ENCODE measurements at regions not wholly inside any gene's neighbourhood (a gene's known extent, or its start where the extent isn't known, plus 50 kb on each side); places are given as distances from the start of the nearest gene placed in this dataset.

- H3K27ac ChIP-seq (ENCODE audit: insufficient read depth, low read length, poor library complexity, severe bottlenecking): no peak overlapping the region
- DNase-seq: no peak
Observed at GRCh38 chr13:74907788-74908187, 574.2 kb downstream of the TBC1D4 start.

GRCh38 chr13:74904556-74904955, 577.4 kb downstream of the TBC1D4 start:
- DNase-seq: no peak

More at GRCh38 chr13:74907788-74908187, 574.2 kb downstream of the TBC1D4 start:
- Histone ChIP-seq H3K36me3 (ENCODE audit: control insufficient read depth, insufficient read depth, low read length) (no peaks in the 10 kb centered on the region), H3K27me3 (replicated peaks; ENCODE audit: control insufficient read depth, insufficient read depth, low read length, poor library complexity, severe bottlenecking) (no peaks in the 10 kb centered on the region), H3K4me1 (ENCODE audit: control insufficient read depth, insufficient read depth, low read length, poor library complexity, severe bottlenecking) (no peaks in the 10 kb centered on the region), H3K9me3 (ENCODE audit: control insufficient read depth, low read length) (no peaks in the 10 kb centered on the region), H3K4me3 (ENCODE audit: insufficient read depth, low read depth, low read length, poor library complexity, severe bottlenecking) (no peak overlapping the region)

GRCh38 chr13:74895042-74895796, 586.8 kb downstream of the TBC1D4 start:
- DNase-seq: no peak
- H3K9me3 ChIP-seq (ENCODE audit: control insufficient read depth, low read length): no peaks in the 10 kb centered on the region
- H3K36me3 ChIP-seq (ENCODE audit: control insufficient read depth, insufficient read depth, low read length): no peaks in the 10 kb centered on the region
- no peaks in the 10 kb centered on the region for H3K27me3 ChIP-seq (replicated peaks; ENCODE audit: control insufficient read depth, insufficient read depth, low read length, poor library complexity, severe bottlenecking)
- no peaks in the 10 kb centered on the region for H3K4me1 ChIP-seq (ENCODE audit: control insufficient read depth, insufficient read depth, low read length, poor library complexity, severe bottlenecking)
- no peak overlapping the region for H3K4me3 ChIP-seq (ENCODE audit: insufficient read depth, low read depth, low read length, poor library complexity, severe bottlenecking)
- no peak overlapping the region for H3K27ac ChIP-seq (ENCODE audit: insufficient read depth, low read length, poor library complexity, severe bottlenecking)

More at GRCh38 chr13:74904556-74904955, 577.4 kb downstream of the TBC1D4 start:
- Histone ChIP-seq H3K4me3 (ENCODE audit: insufficient read depth, low read depth, low read length, poor library complexity, severe bottlenecking) (no peak overlapping the region), H3K27ac (ENCODE audit: insufficient read depth, low read length, poor library complexity, severe bottlenecking) (no peak overlapping the region), H3K4me1 (ENCODE audit: control insufficient read depth, insufficient read depth, low read length, poor library complexity, severe bottlenecking) (no peaks in the 10 kb centered on the region), H3K27me3 (replicated peaks; ENCODE audit: control insufficient read depth, insufficient read depth, low read length, poor library complexity, severe bottlenecking) (no peaks in the 10 kb centered on the region), H3K36me3 (ENCODE audit: control insufficient read depth, insufficient read depth, low read length) (no peaks in the 10 kb centered on the region), H3K9me3 (ENCODE audit: control insufficient read depth, low read length) (no peaks in the 10 kb centered on the region)

- H3K4me1 ChIP-seq (ENCODE audit: control insufficient read depth, insufficient read depth, low read length, poor library complexity, severe bottlenecking): no peaks in the 10 kb centered on the region
- no peaks in the 10 kb centered on the region for H3K36me3 ChIP-seq (ENCODE audit: control insufficient read depth, insufficient read depth, low read length)
- no peak overlapping the region for H3K27ac ChIP-seq (ENCODE audit: insufficient read depth, low read length, poor library complexity, severe bottlenecking)
- H3K9me3 ChIP-seq (ENCODE audit: control insufficient read depth, low read length): no peaks in the 10 kb centered on the region
- DNase-seq: no peak
- no peak overlapping the region for H3K4me3 ChIP-seq (ENCODE audit: insufficient read depth, low read depth, low read length, poor library complexity, severe bottlenecking)
- no peaks in the 10 kb centered on the region for H3K27me3 ChIP-seq (replicated peaks; ENCODE audit: control insufficient read depth, insufficient read depth, low read length, poor library complexity, severe bottlenecking)
Observed at GRCh38 chr13:74892096-74892495, 589.9 kb downstream of the TBC1D4 start.

- no peaks in the 10 kb centered on the region for H3K4me1 ChIP-seq (ENCODE audit: control insufficient read depth, insufficient read depth, low read length, poor library complexity, severe bottlenecking)
- DNase-seq: no peak
- H3K9me3 ChIP-seq (ENCODE audit: control insufficient read depth, low read length): no peaks in the 10 kb centered on the region
- no peaks in the 10 kb centered on the region for H3K27me3 ChIP-seq (replicated peaks; ENCODE audit: control insufficient read depth, insufficient read depth, low read length, poor library complexity, severe bottlenecking)
- H3K36me3 ChIP-seq (ENCODE audit: control insufficient read depth, insufficient read depth, low read length): no peaks in the 10 kb centered on the region
- H3K27ac ChIP-seq (ENCODE audit: insufficient read depth, low read length, poor library complexity, severe bottlenecking): no peak overlapping the region
- no peak overlapping the region for H3K4me3 ChIP-seq (ENCODE audit: insufficient read depth, low read depth, low read length, poor library complexity, severe bottlenecking)
Observed at GRCh38 chr13:74891610-74892009, 590.4 kb downstream of the TBC1D4 start.

- Histone ChIP-seq H3K9me3 (ENCODE audit: control insufficient read depth, low read length) (no peaks in the 10 kb centered on the region), H3K4me3 (ENCODE audit: insufficient read depth, low read depth, low read length, poor library complexity, severe bottlenecking) (no peak overlapping the region), H3K36me3 (ENCODE audit: control insufficient read depth, insufficient read depth, low read length) (no peaks in the 10 kb centered on the region), H3K27ac (ENCODE audit: insufficient read depth, low read length, poor library complexity, severe bottlenecking) (no peak overlapping the region), H3K27me3 (replicated peaks; ENCODE audit: control insufficient read depth, insufficient read depth, low read length, poor library complexity, severe bottlenecking) (no peaks in the 10 kb centered on the region), H3K4me1 (ENCODE audit: control insufficient read depth, insufficient read depth, low read length, poor library complexity, severe bottlenecking) (no peaks in the 10 kb centered on the region)
- DNase-seq: no peak
Observed at GRCh38 chr13:74889321-74889720, 592.6 kb downstream of the TBC1D4 start.

GRCh38 chr13:74886502-74886901, 595.5 kb downstream of the TBC1D4 start:
- DNase-seq: no peak

GRCh38 chr13:74883834-74884233, 598.1 kb downstream of the TBC1D4 start:
- H3K36me3 ChIP-seq (ENCODE audit: control insufficient read depth, insufficient read depth, low read length): no peaks in the 10 kb centered on the region
- H3K4me3 ChIP-seq (ENCODE audit: insufficient read depth, low read depth, low read length, poor library complexity, severe bottlenecking): no peak overlapping the region
- H3K9me3 ChIP-seq (ENCODE audit: control insufficient read depth, low read length): no peaks in the 10 kb centered on the region
- DNase-seq: no peak
- H3K27ac ChIP-seq (ENCODE audit: insufficient read depth, low read length, poor library complexity, severe bottlenecking): no peak overlapping the region
- H3K4me1 ChIP-seq (ENCODE audit: control insufficient read depth, insufficient read depth, low read length, poor library complexity, severe bottlenecking): no peaks in the 10 kb centered on the region
- no peaks in the 10 kb centered on the region for H3K27me3 ChIP-seq (replicated peaks; ENCODE audit: control insufficient read depth, insufficient read depth, low read length, poor library complexity, severe bottlenecking)

More at GRCh38 chr13:74886502-74886901, 595.5 kb downstream of the TBC1D4 start:
- Histone ChIP-seq H3K27ac (ENCODE audit: insufficient read depth, low read length, poor library complexity, severe bottlenecking) (no peak overlapping the region), H3K4me3 (ENCODE audit: insufficient read depth, low read depth, low read length, poor library complexity, severe bottlenecking) (no peak overlapping the region), H3K9me3 (ENCODE audit: control insufficient read depth, low read length) (no peaks in the 10 kb centered on the region), H3K4me1 (ENCODE audit: control insufficient read depth, insufficient read depth, low read length, poor library complexity, severe bottlenecking) (no peaks in the 10 kb centered on the region), H3K27me3 (replicated peaks; ENCODE audit: control insufficient read depth, insufficient read depth, low read length, poor library complexity, severe bottlenecking) (no peaks in the 10 kb centered on the region), H3K36me3 (ENCODE audit: control insufficient read depth, insufficient read depth, low read length) (no peaks in the 10 kb centered on the region)

GRCh38 chr13:74871369-74872070, 610.4 kb downstream of the TBC1D4 start:
- Histone ChIP-seq H3K4me1 (ENCODE audit: control insufficient read depth, insufficient read depth, low read length, poor library complexity, severe bottlenecking) (no peaks in the 10 kb centered on the region), H3K9me3 (ENCODE audit: control insufficient read depth, low read length) (no peaks in the 10 kb centered on the region), H3K36me3 (ENCODE audit: control insufficient read depth, insufficient read depth, low read length) (no peaks in the 10 kb centered on the region), H3K4me3 (ENCODE audit: insufficient read depth, low read depth, low read length, poor library complexity, severe bottlenecking) (no peak overlapping the region), H3K27me3 (replicated peaks; ENCODE audit: control insufficient read depth, insufficient read depth, low read length, poor library complexity, severe bottlenecking) (no peaks in the 10 kb centered on the region), H3K27ac (ENCODE audit: insufficient read depth, low read length, poor library complexity, severe bottlenecking) (no peak overlapping the region)
- DNase-seq: no peak

GRCh38 chr13:74870865-74871264, 611.1 kb downstream of the TBC1D4 start:
- no peak overlapping the region for H3K4me3 ChIP-seq (ENCODE audit: insufficient read depth, low read depth, low read length, poor library complexity, severe bottlenecking)
- no peaks in the 10 kb centered on the region for H3K36me3 ChIP-seq (ENCODE audit: control insufficient read depth, insufficient read depth, low read length)
- H3K9me3 ChIP-seq (ENCODE audit: control insufficient read depth, low read length): no peaks in the 10 kb centered on the region
- H3K27me3 ChIP-seq (replicated peaks; ENCODE audit: control insufficient read depth, insufficient read depth, low read length, poor library complexity, severe bottlenecking): no peaks in the 10 kb centered on the region
- H3K4me1 ChIP-seq (ENCODE audit: control insufficient read depth, insufficient read depth, low read length, poor library complexity, severe bottlenecking): no peaks in the 10 kb centered on the region
- no peak overlapping the region for H3K27ac ChIP-seq (ENCODE audit: insufficient read depth, low read length, poor library complexity, severe bottlenecking)
- no peak for DNase-seq
